ENCODE measurements at regions not wholly inside any gene's neighbourhood (a gene's known extent, or its start where the extent isn't known, plus 50 kb on each side); places are given as distances from the start of the nearest gene placed in this dataset.

- no peak for DNase-seq (ENCODE audit: low spot score in 2 of 2)
- no peak overlapping the region for H3K4me3 ChIP-seq
- no peaks in the 10 kb centered on the region for H3K4me1 ChIP-seq
- H3K27me3 ChIP-seq = no peaks in the 10 kb centered on the region
- H3K27ac ChIP-seq = no peak overlapping the region
- peaks cover 3% of the 10 kb centered on the region for H3K9me3 ChIP-seq
- no peaks in the 10 kb centered on the region for H3K36me3 ChIP-seq
- TF ChIP-seq POLR2AphosphoS5 (IDR thresholded peaks at IDR 0.05) (no peak), EP300 (IDR thresholded peaks at IDR 0.05) (no peak), POLR2A (IDR thresholded peaks at IDR 0.05) (no peak), CTCF (IDR thresholded peaks at IDR 0.05) (no peak)
Observed at GRCh38 chr4:111821342-111821741, 323.9 kb upstream of the FAM241A start.

GRCh38 chr4:111836601-111837000, 308.7 kb upstream of the FAM241A start:
- H3K27ac ChIP-seq = no peak overlapping the region
- H3K4me1 ChIP-seq = no peaks in the 10 kb centered on the region
- WGBS = 88% methylated on average over 3 of the region's 3 CpGs
- no peak overlapping the region for H3K4me3 ChIP-seq
- H3K27me3 ChIP-seq = no peaks in the 10 kb centered on the region
- no peaks in the 10 kb centered on the region for H3K9me3 ChIP-seq
- no peak for TF ChIP-seq EP300 (IDR thresholded peaks at IDR 0.05)
- DNase-seq (ENCODE audit: low spot score in 2 of 2) = no peak
- no peaks in the 10 kb centered on the region for H3K36me3 ChIP-seq

- Histone ChIP-seq H3K27ac (no peak overlapping the region), H3K4me3 (no peak overlapping the region), H3K9me3 (no peaks in the 10 kb centered on the region), H3K36me3 (no peaks in the 10 kb centered on the region), H3K4me1 (no peaks in the 10 kb centered on the region), H3K27me3 (no peaks in the 10 kb centered on the region)
- TF ChIP-seq EP300 (IDR thresholded peaks at IDR 0.05) (no peak), POLR2AphosphoS5 (IDR thresholded peaks at IDR 0.05) (no peak), CTCF (IDR thresholded peaks at IDR 0.05) (no peak), POLR2A (IDR thresholded peaks at IDR 0.05) (no peak)
- DNase-seq (ENCODE audit: low spot score in 2 of 2) = no peak
- WGBS = 60% methylated on average over 2 of the region's 2 CpGs
Observed at GRCh38 chr4:111837761-111838160, 307.5 kb upstream of the FAM241A start.

GRCh38 chr4:111838406-111838930, 306.8 kb upstream of the FAM241A start:
- Histone ChIP-seq H3K4me3 (no peak overlapping the region), H3K9me3 (no peaks in the 10 kb centered on the region), H3K36me3 (no peaks in the 10 kb centered on the region), H3K4me1 (no peaks in the 10 kb centered on the region), H3K27me3 (no peaks in the 10 kb centered on the region), H3K27ac (no peak overlapping the region)
- no peak for TF ChIP-seq CTCF (IDR thresholded peaks at IDR 0.05)
- 59% methylated on average over 4 of the region's 4 CpGs for WGBS
- DNase-seq (ENCODE audit: low spot score in 2 of 2) = no peak

- H3K4me1 ChIP-seq = no peaks in the 10 kb centered on the region
- TF ChIP-seq CTCF (IDR thresholded peaks at IDR 0.05) (no peak), POLR2AphosphoS5 (IDR thresholded peaks at IDR 0.05) (no peak), POLR2A (IDR thresholded peaks at IDR 0.05) (no peak), EP300 (IDR thresholded peaks at IDR 0.05) (no peak)
- H3K9me3 ChIP-seq = no peaks in the 10 kb centered on the region
- no peaks in the 10 kb centered on the region for H3K36me3 ChIP-seq
- 74% methylated on average over 2 of the region's 2 CpGs for WGBS
- H3K27me3 ChIP-seq = no peaks in the 10 kb centered on the region
- no peak overlapping the region for H3K4me3 ChIP-seq
- H3K27ac ChIP-seq = no peak overlapping the region
- no peak for DNase-seq (ENCODE audit: low spot score in 2 of 2)
Observed at GRCh38 chr4:111839141-111839540, 306.1 kb upstream of the FAM241A start.

GRCh38 chr4:111842336-111842735, 302.9 kb upstream of the FAM241A start:
- Histone ChIP-seq H3K36me3 (no peaks in the 10 kb centered on the region), H3K27me3 (no peaks in the 10 kb centered on the region), H3K4me1 (no peaks in the 10 kb centered on the region), H3K27ac (no peak overlapping the region), H3K4me3 (no peak overlapping the region), H3K9me3 (no peaks in the 10 kb centered on the region)
- no peak for DNase-seq (ENCODE audit: low spot score in 2 of 2)
- 81% methylated on average over 3 of the region's 3 CpGs for WGBS
- no peak for TF ChIP-seq CTCF (IDR thresholded peaks at IDR 0.05)
- no peak for TF ChIP-seq POLR2A (IDR thresholded peaks at IDR 0.05)
- TF ChIP-seq POLR2AphosphoS5 (IDR thresholded peaks at IDR 0.05) = no peak
- TF ChIP-seq EP300 (IDR thresholded peaks at IDR 0.05) = no peak

All from suprapubic skin (tissue), 4 donors.